Testis (tissue), 2 donors: ENCODE measurements at regions not wholly inside any gene's neighbourhood (a gene's known extent, or its start where the extent isn't known, plus 50 kb on each side); places are given as distances from the start of the nearest gene placed in this dataset.

Experiments used
- DNase-seq: peaks from one replicate; pipeline ENCODE4 v3.0.0-alpha.2; 2019
- H3K27ac ChIP-seq, 2 donors: fragments of 200-600 bp; sonication (generic); one replicate each; pipeline ENCODE4 v1.5.1; 2019
- H3K27me3 ChIP-seq: fragments of 200-600 bp; sonication (generic); one replicate; pipeline ENCODE4 v1.5.1; 2019
- H3K36me3 ChIP-seq: fragments of 200-600 bp; sonication (generic); one replicate; pipeline ENCODE4 v1.5.1; 2017; ENCODE audit warnings: low read depth; ENCODE audit errors: missing control alignments
- H3K4me1 ChIP-seq: fragments of 200-600 bp; sonication (generic); one replicate; pipeline ENCODE4 v1.5.1; 2019
- H3K4me3 ChIP-seq, 2 donors: fragments of 200-600 bp; sonication (generic); one replicate each; pipeline ENCODE4 v1.5.1; 2017 to 2019
- H3K9me3 ChIP-seq: fragments of 200-600 bp; sonication (generic); one replicate; pipeline ENCODE4 v1.5.1; 2017
- POLR2A ChIP-seq: fragments of 450-650 bp; IDR thresholded peaks from one replicate; pipeline ENCODE4 v1.6.1; 2017; ENCODE audit warnings: antibody characterized with exemption, mild to moderate bottlenecking, moderate library complexity
- WGBS, 2 donors: methylation state at CpG; one replicate each; pipeline ENCODE4 v1.1.5; 2018; 5-methylcytosine and 5-hydroxymethylcytosine counted together
- intact Hi-C: fragments of 100-400 bp; cut with DNase I; formaldehyde crosslinking; loops from one replicate; pipeline ENCODE4 v1.15.1; 2023; ENCODE audit warnings: low total_unique reads
- TF ChIP-seq, protein P1 (sequence below), 3 experiments: fragments of 450-650 bp in 2 of 3; fragments of 200-600 bp in 1 of 3; sonication (generic) in 1 of 3; IDR thresholded peaks; one replicate each; pipeline ENCODE4 v1.5.1; 2016 to 2019; ENCODE audit warnings: antibody characterized with exemption in 3 of 3, mild to moderate bottlenecking in 2 of 3, moderate library complexity in 1 of 3

GRCh38 chr11:70526116-70527045 is 128.1 kb downstream of the CTTN start:
- Histone ChIP-seq H3K9me3 (no peaks in the 10 kb centered on the region), H3K36me3 (no peaks in the 10 kb centered on the region), H3K4me1 (no peaks in the 10 kb centered on the region), H3K4me3 (no peak overlapping the region), H3K27ac (no peak overlapping the region), H3K27me3 (no peaks in the 10 kb centered on the region)
- no peak for DNase-seq
- 84 to 86% methylated on average over 21 to 24 of the region's 24 CpGs for WGBS, 2 donors
- no peak for TF ChIP-seq POLR2A
- TF ChIP-seq, protein P1, sequence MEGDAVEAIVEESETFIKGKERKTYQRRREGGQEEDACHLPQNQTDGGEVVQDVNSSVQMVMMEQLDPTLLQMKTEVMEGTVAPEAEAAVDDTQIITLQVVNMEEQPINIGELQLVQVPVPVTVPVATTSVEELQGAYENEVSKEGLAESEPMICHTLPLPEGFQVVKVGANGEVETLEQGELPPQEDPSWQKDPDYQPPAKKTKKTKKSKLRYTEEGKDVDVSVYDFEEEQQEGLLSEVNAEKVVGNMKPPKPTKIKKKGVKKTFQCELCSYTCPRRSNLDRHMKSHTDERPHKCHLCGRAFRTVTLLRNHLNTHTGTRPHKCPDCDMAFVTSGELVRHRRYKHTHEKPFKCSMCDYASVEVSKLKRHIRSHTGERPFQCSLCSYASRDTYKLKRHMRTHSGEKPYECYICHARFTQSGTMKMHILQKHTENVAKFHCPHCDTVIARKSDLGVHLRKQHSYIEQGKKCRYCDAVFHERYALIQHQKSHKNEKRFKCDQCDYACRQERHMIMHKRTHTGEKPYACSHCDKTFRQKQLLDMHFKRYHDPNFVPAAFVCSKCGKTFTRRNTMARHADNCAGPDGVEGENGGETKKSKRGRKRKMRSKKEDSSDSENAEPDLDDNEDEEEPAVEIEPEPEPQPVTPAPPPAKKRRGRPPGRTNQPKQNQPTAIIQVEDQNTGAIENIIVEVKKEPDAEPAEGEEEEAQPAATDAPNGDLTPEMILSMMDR (IDR thresholded peaks at IDR 0.05) = no peak
- intact Hi-C loops = no loop called here

DNA sequence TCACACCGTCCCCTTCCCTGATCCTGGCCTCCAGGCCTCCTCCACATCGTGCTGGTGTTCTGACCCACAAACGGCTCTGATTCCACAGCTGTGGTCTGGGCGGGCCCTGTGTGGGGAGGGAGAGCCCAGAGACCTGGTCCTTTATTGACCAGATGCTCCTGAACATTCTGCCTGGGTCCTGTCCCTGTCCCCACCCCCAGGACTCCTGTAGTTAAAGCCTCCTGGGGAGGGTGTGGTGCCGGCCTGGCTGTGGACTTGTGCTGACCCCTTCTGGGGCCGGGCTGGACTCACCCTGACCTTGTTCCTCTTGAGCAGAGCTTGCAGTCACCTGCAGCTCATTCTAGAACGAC is 128.7 kb downstream of the CTTN start:
- no peaks in the 10 kb centered on the region for H3K36me3 ChIP-seq
- no peak overlapping the region for H3K4me3 ChIP-seq
- no peaks in the 10 kb centered on the region for H3K4me1 ChIP-seq
- H3K27ac ChIP-seq = no peak overlapping the region
- intact Hi-C loops = no loop called here
- no peaks in the 10 kb centered on the region for H3K27me3 ChIP-seq
- H3K9me3 ChIP-seq = no peaks in the 10 kb centered on the region
- 75 to 77% methylated on average over 4 to 7 of the region's 7 CpGs for WGBS, 2 donors
- TF ChIP-seq POLR2A = no peak
- TF ChIP-seq, protein P1 (IDR thresholded peaks at IDR 0.05) = no peak
- no peak for DNase-seq

- TF ChIP-seq, protein P1 (IDR thresholded peaks at IDR 0.05) = no peak
- no peak for TF ChIP-seq POLR2A
- H3K36me3 ChIP-seq = no peaks in the 10 kb centered on the region
- H3K27me3 ChIP-seq = no peaks in the 10 kb centered on the region
- no peak for DNase-seq
- intact Hi-C loops = no loop called here
- no peaks in the 10 kb centered on the region for H3K4me1 ChIP-seq
- no peak overlapping the region for H3K4me3 ChIP-seq
- no peak overlapping the region for H3K27ac ChIP-seq
- WGBS, 2 donors = 82 to 85% methylated on average over 6 to 10 of the region's 10 CpGs
- no peaks in the 10 kb centered on the region for H3K9me3 ChIP-seq
Measured at GRCh38 chr11:70527429-70528045, 129.2 kb downstream of the CTTN start.

GRCh38 chr11:70528046-70528793 is 129.9 kb downstream of the CTTN start:
- TF ChIP-seq POLR2A = no peak
- TF ChIP-seq, protein P1 (IDR thresholded peaks at IDR 0.05) = no peak
- Histone ChIP-seq H3K9me3 (no peaks in the 10 kb centered on the region), H3K27ac (no peak overlapping the region), H3K4me1 (no peaks in the 10 kb centered on the region), H3K4me3 (no peak overlapping the region), H3K27me3 (no peaks in the 10 kb centered on the region), H3K36me3 (no peaks in the 10 kb centered on the region)
- DNase-seq = no peak
- WGBS, 2 donors = 85 to 89% methylated on average over 25 to 33 of the region's 33 CpGs
- intact Hi-C loops = no loop called here
